ENCODE measurements at regions not wholly inside any gene's neighbourhood (a gene's known extent, or its start where the extent isn't known, plus 50 kb on each side); places are given as distances from the start of the nearest gene placed in this dataset.

DNA sequence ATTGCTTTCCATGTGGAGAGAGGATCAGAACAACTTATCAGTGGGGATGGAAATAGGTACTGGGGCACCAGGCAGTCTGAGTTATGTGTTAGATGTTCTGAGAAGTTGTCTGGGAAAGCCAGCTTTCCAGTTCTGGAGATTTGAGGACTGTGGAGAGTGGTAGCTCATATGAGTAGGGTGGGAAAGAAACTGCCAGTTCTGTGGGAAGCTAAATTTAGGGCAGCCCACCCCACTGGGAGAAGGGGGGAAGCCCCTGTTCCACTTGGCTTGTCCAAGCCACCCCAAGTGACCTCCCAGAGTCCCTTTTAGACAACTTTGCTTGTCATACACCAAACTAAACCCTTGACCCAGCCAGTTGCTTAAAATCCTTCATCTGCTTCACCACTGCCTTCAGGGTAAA lies 189.5 kb downstream of the REEP3 start:
- H3K4me1 Mint-ChIP-seq (ENCODE audit: low read depth), result peaks cover 59% of the 10 kb centered on the region
- no peak overlapping the region for H3K4me3 Mint-ChIP-seq (ENCODE audit: unreplicated experiment)
- H3K27ac Mint-ChIP-seq (ENCODE audit: unreplicated experiment), result no peak overlapping the region
- no peaks in the 10 kb centered on the region for H3K36me3 Mint-ChIP-seq (ENCODE audit: low read depth)
- H3K9me3 Mint-ChIP-seq (ENCODE audit: low read depth), result no peaks in the 10 kb centered on the region
- H3K27me3 Mint-ChIP-seq (ENCODE audit: low read depth), result no peaks in the 10 kb centered on the region
- DNase-seq (ENCODE audit: low spot score), result no peak
- TF ChIP-seq, protein P1, sequence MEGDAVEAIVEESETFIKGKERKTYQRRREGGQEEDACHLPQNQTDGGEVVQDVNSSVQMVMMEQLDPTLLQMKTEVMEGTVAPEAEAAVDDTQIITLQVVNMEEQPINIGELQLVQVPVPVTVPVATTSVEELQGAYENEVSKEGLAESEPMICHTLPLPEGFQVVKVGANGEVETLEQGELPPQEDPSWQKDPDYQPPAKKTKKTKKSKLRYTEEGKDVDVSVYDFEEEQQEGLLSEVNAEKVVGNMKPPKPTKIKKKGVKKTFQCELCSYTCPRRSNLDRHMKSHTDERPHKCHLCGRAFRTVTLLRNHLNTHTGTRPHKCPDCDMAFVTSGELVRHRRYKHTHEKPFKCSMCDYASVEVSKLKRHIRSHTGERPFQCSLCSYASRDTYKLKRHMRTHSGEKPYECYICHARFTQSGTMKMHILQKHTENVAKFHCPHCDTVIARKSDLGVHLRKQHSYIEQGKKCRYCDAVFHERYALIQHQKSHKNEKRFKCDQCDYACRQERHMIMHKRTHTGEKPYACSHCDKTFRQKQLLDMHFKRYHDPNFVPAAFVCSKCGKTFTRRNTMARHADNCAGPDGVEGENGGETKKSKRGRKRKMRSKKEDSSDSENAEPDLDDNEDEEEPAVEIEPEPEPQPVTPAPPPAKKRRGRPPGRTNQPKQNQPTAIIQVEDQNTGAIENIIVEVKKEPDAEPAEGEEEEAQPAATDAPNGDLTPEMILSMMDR (IDR thresholded peaks at IDR 0.05), result no peak

DNA sequence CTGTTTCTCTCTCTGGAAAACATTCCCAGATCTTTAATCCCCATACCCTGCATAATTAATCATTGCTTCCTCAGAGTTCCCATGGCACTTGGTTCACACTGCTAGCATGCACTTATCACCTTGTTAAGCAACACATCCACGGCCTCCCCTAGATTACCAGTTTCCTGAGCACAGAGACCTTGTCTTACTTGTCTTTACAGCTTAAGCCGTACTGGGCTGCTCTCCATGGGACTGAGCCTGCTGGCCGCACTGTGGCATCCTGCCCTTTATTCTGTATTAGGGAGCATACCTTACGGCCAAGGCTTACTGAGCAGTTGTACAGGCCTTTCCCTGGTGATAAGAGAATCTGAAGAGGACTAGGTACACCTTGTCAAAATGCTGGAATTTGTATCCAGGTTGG lies 190.2 kb downstream of the REEP3 start:
- no peak for DNase-seq (ENCODE audit: low spot score)
- no peaks in the 10 kb centered on the region for H3K36me3 Mint-ChIP-seq (ENCODE audit: low read depth)
- H3K27me3 Mint-ChIP-seq (ENCODE audit: low read depth), result no peaks in the 10 kb centered on the region
- no peaks in the 10 kb centered on the region for H3K9me3 Mint-ChIP-seq (ENCODE audit: low read depth)
- H3K4me1 Mint-ChIP-seq (ENCODE audit: low read depth), result peaks cover 59% of the 10 kb centered on the region
- H3K4me3 Mint-ChIP-seq (ENCODE audit: unreplicated experiment), result no peak overlapping the region
- no peak overlapping the region for H3K27ac Mint-ChIP-seq (ENCODE audit: unreplicated experiment)
- TF ChIP-seq, protein P1 (IDR thresholded peaks at IDR 0.05), result no peak

DNA sequence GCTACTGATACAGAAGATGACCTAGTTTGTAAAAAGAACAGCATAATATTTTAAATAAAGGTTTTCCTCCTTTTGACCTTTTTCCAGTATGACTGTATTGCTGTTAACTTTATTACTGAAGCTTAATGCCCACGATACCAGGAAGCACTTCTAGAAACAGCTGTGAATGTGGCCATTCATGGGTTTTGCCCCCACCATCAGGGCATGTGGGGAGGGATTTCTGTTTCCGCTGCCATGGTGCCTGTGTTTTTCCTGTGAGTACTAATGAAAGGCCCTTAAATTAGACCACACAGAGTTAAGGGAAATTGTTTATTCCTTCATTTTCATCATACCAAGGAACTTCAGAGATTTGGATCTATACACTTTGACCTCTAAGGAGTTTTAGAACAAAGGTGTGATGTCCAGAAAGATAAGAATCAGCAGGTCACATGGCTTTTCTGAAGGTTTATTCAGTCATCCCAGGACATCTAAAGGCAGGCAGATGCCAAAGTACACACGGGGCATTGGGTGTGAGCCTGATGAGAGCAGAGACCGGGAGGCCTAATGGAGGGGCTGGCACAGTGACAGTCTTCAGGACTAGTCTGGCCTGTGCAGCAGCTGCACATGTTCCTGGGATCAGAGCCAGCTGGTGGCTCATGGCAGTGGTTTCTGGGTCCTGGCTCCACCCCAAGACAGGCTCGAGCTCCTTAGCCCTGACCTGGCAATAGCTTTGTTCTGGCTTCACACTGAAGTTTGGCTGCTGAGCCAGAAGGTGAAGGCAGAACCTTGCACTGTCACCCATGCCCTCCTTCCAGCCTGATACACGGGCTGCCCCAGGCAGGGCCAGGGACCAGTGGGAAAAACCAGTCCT lies 190.9 kb downstream of the REEP3 start:
- H3K27me3 Mint-ChIP-seq (ENCODE audit: low read depth), result no peaks in the 10 kb centered on the region
- no peak for DNase-seq (ENCODE audit: low spot score)
- H3K4me1 Mint-ChIP-seq (ENCODE audit: low read depth), result peaks cover 57% of the 10 kb centered on the region
- TF ChIP-seq, protein P1 (IDR thresholded peaks at IDR 0.05), result no peak
- H3K36me3 Mint-ChIP-seq (ENCODE audit: low read depth), result no peaks in the 10 kb centered on the region
- no peaks in the 10 kb centered on the region for H3K9me3 Mint-ChIP-seq (ENCODE audit: low read depth)
- H3K27ac Mint-ChIP-seq (ENCODE audit: unreplicated experiment), result peak overlapping the region; percentile 93
- no peak overlapping the region for H3K4me3 Mint-ChIP-seq (ENCODE audit: unreplicated experiment)

DNA sequence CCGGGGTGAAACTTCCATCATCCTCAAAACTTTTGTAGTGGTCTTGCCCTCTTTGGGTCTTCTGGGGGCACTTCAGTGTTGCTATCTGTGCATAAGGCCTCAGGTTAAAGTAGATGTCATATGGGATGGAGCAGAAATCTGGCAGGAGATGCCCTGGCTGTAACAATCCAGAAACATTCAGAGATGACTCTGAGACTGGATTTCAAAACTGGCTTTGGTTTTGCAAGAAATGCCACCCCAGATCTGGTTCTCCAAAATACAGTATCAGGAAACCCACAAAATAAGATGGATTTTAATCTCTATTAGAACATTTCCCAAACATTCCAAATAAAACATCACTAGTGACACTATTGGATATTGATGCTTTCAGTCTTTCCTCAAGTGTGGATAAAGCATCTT lies 191.5 kb downstream of the REEP3 start:
- no peak for DNase-seq (ENCODE audit: low spot score)
- TF ChIP-seq, protein P1 (IDR thresholded peaks at IDR 0.05), result no peak
- Mint-ChIP-seq H3K4me1 (ENCODE audit: low read depth) (peaks cover 54% of the 10 kb centered on the region), H3K27me3 (ENCODE audit: low read depth) (no peaks in the 10 kb centered on the region), H3K36me3 (ENCODE audit: low read depth) (no peaks in the 10 kb centered on the region), H3K27ac (ENCODE audit: unreplicated experiment) (peak overlapping the region; percentile 93), H3K4me3 (ENCODE audit: unreplicated experiment) (no peak overlapping the region), H3K9me3 (ENCODE audit: low read depth) (no peaks in the 10 kb centered on the region)

DNA sequence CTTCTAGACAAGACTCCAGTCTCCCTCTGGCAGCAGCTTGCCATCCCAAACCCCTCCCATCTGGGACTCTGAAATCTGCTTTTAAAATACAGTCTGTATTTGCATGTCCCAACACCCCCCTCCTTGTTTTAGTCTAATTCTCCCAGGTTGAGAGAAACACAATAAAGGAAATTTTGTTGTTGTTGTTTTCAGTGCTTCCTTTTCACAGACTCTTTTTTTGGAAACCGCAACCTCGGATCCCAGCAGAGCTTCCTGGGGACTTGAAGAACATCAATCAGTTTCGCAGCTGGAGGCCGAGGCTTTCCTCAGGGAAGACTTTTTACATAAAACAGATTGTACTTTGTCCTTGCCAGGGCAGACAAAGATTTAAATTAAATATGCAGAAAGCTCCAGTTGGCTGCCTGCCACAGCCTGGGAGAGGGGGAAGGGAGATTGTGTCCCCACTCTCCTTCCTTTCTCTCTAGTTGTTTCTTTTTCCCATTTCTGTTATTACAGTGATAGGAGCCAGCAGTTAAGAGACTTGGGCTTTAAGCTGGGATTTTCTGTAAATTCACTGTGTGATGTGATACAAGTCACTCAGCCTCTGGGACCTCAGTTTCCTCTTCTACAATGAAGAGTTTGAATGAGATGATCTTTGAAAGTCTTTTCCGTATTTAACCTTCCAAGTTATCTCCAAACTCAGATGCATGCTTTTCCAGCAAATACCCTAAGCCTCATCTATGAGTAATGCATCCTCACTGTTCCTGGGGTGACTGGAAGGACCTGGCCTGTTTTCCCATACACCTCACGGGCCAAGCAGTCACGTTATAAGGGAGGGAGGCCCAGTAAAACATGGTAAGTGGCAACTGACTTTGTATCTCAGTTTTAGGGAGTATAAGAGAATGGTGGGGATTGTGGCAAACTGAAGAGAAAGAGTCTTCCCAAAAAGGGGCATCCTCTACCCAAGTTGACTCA lies 192.3 kb downstream of the REEP3 start:
- no peaks in the 10 kb centered on the region for H3K36me3 Mint-ChIP-seq (ENCODE audit: low read depth)
- no peak for DNase-seq (ENCODE audit: low spot score)
- H3K9me3 Mint-ChIP-seq (ENCODE audit: low read depth), result no peaks in the 10 kb centered on the region

More for the DNA sequence above, 192.3 kb downstream of the REEP3 start:
- peaks cover 59% of the 10 kb centered on the region for H3K4me1 Mint-ChIP-seq (ENCODE audit: low read depth)
- H3K4me3 Mint-ChIP-seq (ENCODE audit: unreplicated experiment), result peak overlapping the region; percentile 28
- peak overlapping the region; percentile 93 for H3K27ac Mint-ChIP-seq (ENCODE audit: unreplicated experiment)
- TF ChIP-seq, protein P1 (IDR thresholded peaks at IDR 0.05), result no peak
- no peaks in the 10 kb centered on the region for H3K27me3 Mint-ChIP-seq (ENCODE audit: low read depth)
